EH (cell line): ENCODE measurements at regions not wholly inside any gene's neighbourhood (a gene's known extent, or its start where the extent isn't known, plus 50 kb on each side); places are given as distances from the start of the nearest gene placed in this dataset.

Source experiments
- DNase-seq: peaks from one replicate; pipeline ENCODE4 v3.0.0-alpha.2; 2015; ENCODE audit warnings: low read depth

DNA sequence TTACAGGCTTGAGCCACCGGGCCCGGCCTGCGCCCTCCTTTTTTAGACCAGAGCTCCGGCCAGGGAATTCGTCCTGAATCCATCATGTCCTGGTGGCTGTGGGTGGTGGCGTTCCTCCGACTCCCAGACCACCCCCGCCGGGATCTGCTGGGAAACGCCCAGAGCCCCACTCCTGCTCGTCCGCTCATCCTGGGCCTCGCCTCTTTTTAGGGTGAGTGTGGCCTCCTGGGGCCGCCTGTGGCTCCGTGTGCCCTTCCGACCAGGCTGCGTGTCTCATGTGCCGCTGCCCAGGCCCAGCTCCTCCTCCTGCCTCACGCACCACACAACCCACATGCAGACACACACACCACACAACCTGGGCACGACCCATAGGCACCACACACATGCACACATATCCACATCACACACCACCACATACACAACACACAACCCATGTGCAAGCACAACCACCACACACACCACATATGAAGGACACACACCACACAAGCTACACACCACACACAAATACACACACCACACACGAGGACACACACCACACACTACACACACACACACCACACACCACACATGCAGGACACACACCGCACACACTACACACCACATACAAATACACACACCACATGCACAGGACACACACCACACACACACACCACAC lies 946.2 kb downstream of the BRD1 start:
- DNase-seq, result no peak

- no peak for DNase-seq
Measured at GRCh38 chr22:48880749-48881148, 946.9 kb downstream of the BRD1 start.

GRCh38 chr22:48876951-48877350 lies 950.7 kb downstream of the BRD1 start:
- DNase-seq, result no peak

DNA sequence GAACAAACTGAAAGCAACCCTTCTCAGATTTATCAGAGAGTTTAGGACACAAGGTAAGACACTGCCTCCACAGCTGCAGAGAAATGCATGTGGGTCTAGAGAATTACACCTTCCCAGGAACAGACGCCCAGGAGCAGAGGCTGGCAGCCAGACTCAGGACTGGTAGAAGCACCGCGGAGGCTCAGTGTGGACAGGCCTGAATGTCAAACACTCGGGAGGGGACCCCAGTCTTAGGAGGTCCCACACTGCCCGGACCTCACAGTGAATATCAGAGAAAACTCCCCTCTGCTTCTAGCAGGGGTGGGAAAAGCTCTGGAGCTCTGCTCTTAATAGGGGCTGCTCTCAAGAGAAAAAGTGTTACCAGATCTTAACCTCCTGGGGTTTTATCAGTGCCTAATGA lies 952.7 kb downstream of the BRD1 start:
- DNase-seq, result no peak

GRCh38 chr22:48873191-48873520 lies 954.5 kb downstream of the BRD1 start:
- no peak for DNase-seq

- DNase-seq, result no peak
Measured at GRCh38 chr22:48872271-48873190, 955.1 kb downstream of the BRD1 start.

DNA sequence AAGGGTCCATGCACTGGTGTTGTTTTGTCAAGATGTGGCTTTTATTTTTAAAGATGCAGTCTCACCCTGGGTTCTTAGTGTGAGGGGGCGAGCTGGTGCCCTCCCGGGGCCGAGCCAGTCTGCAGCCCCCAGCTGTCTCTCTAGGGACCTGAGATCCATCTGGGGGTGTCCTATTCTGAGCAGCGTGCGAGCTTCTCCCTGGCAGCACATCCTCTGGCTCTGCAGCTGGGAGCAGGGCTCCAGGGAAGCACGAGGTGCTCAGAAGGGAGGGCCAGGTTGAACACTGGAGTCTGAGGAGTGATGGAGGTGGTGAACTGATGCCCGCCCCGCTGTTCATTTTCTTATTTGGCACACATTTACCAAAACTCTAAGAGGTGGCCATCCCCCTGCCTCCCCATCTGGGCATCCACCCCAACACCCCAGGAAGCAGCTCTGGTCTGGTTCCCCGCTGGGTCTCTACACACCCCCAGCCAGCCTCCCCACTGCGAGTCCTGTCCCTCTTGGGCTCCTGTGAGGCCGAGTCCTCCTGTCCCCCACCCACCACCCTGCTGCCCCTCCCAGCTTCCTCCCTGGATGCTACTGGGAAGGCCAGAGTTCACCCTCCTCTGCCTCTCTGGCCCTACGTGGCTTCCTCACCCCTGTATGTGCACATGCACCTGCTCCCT lies 956.4 kb downstream of the BRD1 start:
- no peak for DNase-seq

- DNase-seq, result no peak
Measured at GRCh38 chr22:48870436-48870835, 957.2 kb downstream of the BRD1 start.

GRCh38 chr22:48869788-48870187 lies 957.9 kb downstream of the BRD1 start:
- DNase-seq, result no peak

GRCh38 chr22:48869161-48869560 lies 958.5 kb downstream of the BRD1 start:
- no peak for DNase-seq

GRCh38 chr22:48868554-48868953 lies 959.1 kb downstream of the BRD1 start:
- no peak for DNase-seq

DNA sequence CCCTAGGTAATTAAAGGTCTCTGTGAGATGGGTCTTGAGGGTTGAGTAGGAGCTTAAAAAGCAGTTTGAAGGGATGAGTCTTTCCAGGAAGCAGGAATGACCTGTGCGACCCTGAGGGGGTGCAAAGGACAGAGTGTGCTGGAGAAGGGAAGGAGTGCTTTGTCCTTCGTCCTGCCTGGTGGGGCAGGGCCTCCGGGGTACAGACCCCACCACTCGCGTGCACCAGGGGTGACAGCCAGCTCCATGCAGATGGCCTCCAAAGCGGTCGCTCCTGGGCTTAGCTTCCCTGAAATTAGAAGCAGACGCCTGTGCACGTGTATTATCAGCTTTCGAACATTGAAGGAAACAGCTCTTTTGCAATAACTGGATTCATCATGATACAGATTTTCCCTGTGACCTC lies 959.8 kb downstream of the BRD1 start:
- DNase-seq, result no peak

GRCh38 chr22:48866906-48867681 lies 960.6 kb downstream of the BRD1 start:
- DNase-seq, result no peak

- DNase-seq, result no peak
Measured at GRCh38 chr22:48864748-48865147, 962.9 kb downstream of the BRD1 start.

DNA sequence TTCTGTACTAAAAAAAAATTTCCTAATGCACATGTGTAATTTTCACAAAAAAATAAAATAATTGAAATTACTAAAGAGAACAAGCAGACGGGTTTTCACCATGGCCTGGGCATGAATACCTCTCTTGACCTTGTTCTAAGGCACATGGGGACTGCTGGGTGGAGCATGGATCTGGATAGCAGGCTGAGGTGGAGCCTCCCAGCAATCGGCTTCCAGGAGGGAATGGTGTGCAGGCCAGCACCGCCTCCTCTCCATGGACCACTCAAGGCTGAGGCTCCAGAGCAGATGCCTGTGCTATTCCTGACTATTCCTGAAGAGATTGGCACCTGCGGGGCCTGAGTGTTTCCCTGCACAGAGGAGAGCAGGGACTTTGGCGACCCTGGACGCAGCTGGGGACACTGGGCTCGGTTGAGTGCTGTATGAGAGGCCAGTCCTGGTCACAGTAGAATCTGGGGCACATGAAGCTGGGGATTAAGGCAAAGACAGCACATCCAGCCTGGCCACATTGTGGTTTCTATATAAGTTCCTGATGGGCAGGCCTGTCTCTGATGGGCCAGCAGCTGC lies 963.6 kb downstream of the BRD1 start:
- DNase-seq, result no peak

DNA sequence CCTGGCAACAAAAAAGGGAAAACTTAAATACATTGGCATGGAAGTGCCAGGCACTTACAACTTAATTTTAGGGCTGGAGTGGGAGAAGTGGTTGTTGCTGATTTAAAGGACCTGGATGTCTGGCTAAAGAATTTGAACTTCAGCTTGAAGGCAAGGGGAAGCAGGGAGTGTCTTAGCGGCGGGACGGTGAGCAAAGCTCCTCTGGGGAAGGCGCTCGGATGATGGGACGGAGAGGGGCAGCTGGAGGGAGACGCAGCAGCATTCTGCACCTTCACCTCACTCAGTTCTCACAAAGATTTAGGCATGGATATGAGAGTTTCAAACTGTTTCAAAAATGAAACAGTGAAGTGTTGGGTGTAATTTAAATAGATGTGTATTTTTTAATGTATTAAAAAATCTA lies 967.1 kb downstream of the BRD1 start:
- DNase-seq, result no peak

- no peak for DNase-seq
Measured at GRCh38 chr22:48858856-48859255, 968.8 kb downstream of the BRD1 start.

GRCh38 chr22:48858121-48858520 lies 969.6 kb downstream of the BRD1 start:
- no peak for DNase-seq

DNA sequence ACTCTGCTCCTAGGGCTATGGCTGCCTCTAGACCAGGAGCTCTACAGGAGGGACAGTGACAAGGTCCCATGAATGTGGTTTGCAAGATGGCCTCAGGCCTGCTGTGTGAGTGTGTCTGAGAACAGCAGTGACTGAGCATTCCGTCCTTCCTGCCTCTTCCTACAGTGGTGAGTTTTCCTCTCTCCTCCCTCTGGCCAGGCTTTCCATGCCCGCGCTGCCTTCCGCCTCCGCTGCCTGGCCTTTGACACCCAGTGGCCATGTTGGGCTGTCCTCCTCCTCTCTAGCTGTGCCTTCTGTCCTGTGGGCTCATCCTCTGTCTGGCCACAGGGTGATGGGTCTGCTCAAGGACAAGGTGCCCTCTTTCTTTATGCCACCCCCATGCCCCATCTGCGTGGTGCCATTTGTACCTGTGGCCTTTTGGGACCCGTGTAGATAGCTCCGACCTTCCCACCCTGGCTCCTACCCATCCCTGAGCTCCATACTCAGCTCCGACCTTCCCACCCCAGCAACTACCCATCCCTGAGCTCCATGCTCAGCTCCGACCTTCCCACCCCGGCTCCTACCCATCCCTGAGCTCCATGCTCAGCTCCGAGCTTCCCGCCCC lies 970.4 kb downstream of the BRD1 start:
- no peak for DNase-seq

GRCh38 chr22:48856308-48856615 lies 971.4 kb downstream of the BRD1 start:
- DNase-seq, result no peak

DNA sequence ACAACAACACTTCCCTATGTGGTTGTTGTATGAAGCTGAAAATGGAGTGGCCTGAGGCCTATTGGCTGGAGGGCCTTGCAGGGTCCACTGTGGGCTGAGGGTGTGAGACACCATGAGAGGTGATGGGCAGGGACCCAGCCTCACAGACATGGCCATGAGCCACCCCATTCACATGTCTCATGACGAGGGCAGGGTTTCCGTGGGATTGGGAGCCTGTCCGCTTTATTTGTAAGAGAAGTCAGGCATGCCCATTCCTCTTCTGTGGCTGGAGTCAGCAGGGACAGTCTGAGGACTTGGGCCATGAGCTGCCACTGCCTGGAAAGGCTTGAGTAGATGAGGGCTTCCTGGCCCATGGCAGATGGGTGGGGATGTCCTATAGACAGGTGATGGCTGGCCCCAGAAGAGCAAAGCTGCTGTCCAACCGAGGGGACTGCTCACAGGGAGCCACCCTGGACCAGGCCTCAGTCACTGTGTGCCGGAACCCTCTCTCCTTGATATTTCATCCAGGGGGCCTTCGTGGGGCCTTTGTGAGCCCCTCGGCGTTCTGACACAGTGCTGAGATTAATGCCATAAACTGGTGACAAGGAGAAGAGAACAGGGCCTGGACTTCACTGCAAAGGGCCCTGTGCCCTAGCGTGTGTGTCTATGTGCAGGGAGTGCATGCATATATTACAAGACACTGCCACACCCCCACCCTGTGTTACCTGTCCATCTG lies 971.9 kb downstream of the BRD1 start:
- DNase-seq, result no peak
